Subcutaneous abdominal adipose tissue (tissue), 5 donors: ENCODE measurements at regions not wholly inside any gene's neighbourhood (a gene's known extent, or its start where the extent isn't known, plus 50 kb on each side); places are given as distances from the start of the nearest gene placed in this dataset.

ENCODE experiments used
- H3K27ac ChIP-seq: one replicate; pipeline ENCODE4 v1.7.0; 2013; ENCODE audit warnings: low read depth, mild to moderate bottlenecking, inconsistent platforms, low read length, moderate library complexity
- H3K27me3 ChIP-seq, 5 donors: one replicate each; pipeline ENCODE4 v1.7.0; 2013; ENCODE audit warnings: low read length in 5 of 5, inconsistent platforms in 1 of 5; ENCODE audit not compliant: control insufficient read depth in 5 of 5, insufficient read depth in 4 of 5
- H3K36me3 ChIP-seq, 5 donors: one replicate each; pipeline ENCODE4 v1.7.0; 2013; ENCODE audit warnings: low read length in 5 of 5; ENCODE audit not compliant: control insufficient read depth in 5 of 5, insufficient read depth in 5 of 5
- H3K4me1 ChIP-seq, 5 donors: one replicate each; pipeline ENCODE4 v1.7.0; 2013; ENCODE audit warnings: low read length in 5 of 5, mild to moderate bottlenecking in 3 of 5, moderate library complexity in 1 of 5; ENCODE audit not compliant: control insufficient read depth in 5 of 5, insufficient read depth in 5 of 5
- H3K4me3 ChIP-seq, 5 donors: one replicate each; pipeline ENCODE4 v1.7.0; 2013; ENCODE audit warnings: low read length in 5 of 5, low read depth in 1 of 5
- H3K9ac ChIP-seq, 5 donors: one replicate each; pipeline ENCODE4 v1.7.0; 2013; ENCODE audit warnings: low read length in 5 of 5, mild to moderate bottlenecking in 4 of 5, moderate library complexity in 3 of 5
- H3K9me3 ChIP-seq, 5 donors: one replicate each; pipeline ENCODE4 v1.7.0; 2013; ENCODE audit warnings: low read length in 5 of 5; ENCODE audit not compliant: control insufficient read depth in 5 of 5
- donor health status: healthy.
- donor health status: healthy.
- donor health status: healthy.
- donor health status: healthy.
- donor health status: healthy.

GRCh38 chr1:172814428-172814827 is 155.5 kb downstream of the FASLG start:
- no peak overlapping the region for H3K4me3 ChIP-seq
- H3K27ac ChIP-seq, result no peak overlapping the region
- H3K27me3 ChIP-seq, result no peaks in the 10 kb centered on the region
- H3K9ac ChIP-seq, result no peak overlapping the region
- H3K4me1 ChIP-seq, result peaks cover 0 to 16% (median 13%) of the 10 kb centered on the region in 5 donors
- no peaks in the 10 kb centered on the region for H3K9me3 ChIP-seq
- no peaks in the 10 kb centered on the region for H3K36me3 ChIP-seq

DNA sequence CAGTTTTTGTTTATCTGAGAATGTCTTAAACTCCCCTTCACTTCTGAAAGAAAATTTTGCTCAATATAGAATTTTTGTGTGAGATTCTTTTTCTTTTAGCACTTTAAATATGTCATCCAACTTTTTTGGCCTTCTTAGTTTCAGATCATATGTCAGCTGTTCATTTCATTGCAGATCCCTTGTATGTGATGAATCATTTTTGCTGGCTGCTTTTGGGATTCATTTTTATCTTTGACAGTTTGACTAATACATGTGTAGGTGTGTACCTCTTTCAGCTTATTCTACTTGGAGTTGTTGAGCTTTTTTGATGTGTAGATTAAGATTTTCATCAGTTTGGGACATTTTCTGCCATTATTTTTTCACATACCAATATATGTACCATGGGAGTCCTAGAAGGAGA is 156.8 kb downstream of the FASLG start:
- no peak overlapping the region for H3K27ac ChIP-seq
- H3K4me3 ChIP-seq, result no peak overlapping the region

GRCh38 chr1:172818841-172819527 is 160.1 kb downstream of the FASLG start:
- Histone ChIP-seq H3K9me3 (no peaks in the 10 kb centered on the region), H3K27me3 (no peaks in the 10 kb centered on the region), H3K27ac (no peak overlapping the region), H3K36me3 (no peaks in the 10 kb centered on the region), H3K9ac (no peak overlapping the region), H3K4me1 (peaks cover 0 to 32% (median 20%) of the 10 kb centered on the region in 5 donors), H3K4me3 (no peak overlapping the region)

More for the DNA sequence above, 156.8 kb downstream of the FASLG start:
- Histone ChIP-seq H3K27me3 (no peaks in the 10 kb centered on the region), H3K9me3 (no peaks in the 10 kb centered on the region), H3K36me3 (no peaks in the 10 kb centered on the region), H3K9ac (no peak overlapping the region), H3K4me1 (peaks cover 0 to 17% (median 13%) of the 10 kb centered on the region in 5 donors)

DNA sequence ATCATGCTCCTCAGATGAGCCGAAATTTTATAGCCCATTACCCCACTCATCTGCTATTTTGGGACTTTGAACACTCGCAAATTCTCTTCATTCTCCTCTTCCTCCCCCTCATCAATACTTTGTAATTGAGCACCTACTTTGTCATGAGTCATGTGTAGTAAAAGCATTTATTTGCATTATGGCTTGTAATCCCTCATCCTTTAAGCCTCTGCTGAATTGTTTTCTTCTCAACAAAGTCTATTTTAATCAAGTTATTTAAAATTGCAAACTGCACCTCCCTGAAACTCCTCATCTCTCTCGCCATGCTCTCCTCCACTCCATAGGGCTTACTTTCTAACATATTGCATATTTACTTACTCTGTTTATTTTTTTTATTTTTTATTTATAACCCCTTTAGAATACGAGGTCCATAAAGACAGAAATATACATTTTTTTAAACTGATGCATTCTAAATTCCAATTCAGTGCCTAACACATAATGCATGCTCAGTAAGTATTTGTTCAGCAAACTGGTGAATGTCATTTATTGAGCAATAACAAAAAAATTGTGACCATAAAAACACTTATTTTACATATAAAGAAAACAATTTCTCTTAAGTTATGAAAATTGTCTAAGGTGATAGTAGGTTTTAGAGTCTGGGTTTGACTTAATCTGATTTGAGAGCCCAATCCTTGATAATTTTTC is 161.7 kb downstream of the FASLG start:
- Histone ChIP-seq H3K27ac (no peak overlapping the region), H3K36me3 (no peaks in the 10 kb centered on the region), H3K27me3 (no peaks in the 10 kb centered on the region)

GRCh38 chr1:172821609-172822274 is 162.8 kb downstream of the FASLG start:
- Histone ChIP-seq H3K4me1 (peaks cover 0 to 41% (median 29%) of the 10 kb centered on the region in 5 donors), H3K27me3 (no peaks in the 10 kb centered on the region)

More for the DNA sequence above, 161.7 kb downstream of the FASLG start:
- no peak overlapping the region for H3K4me3 ChIP-seq
- no peak overlapping the region for H3K9ac ChIP-seq
- H3K9me3 ChIP-seq, result no peaks in the 10 kb centered on the region
- H3K4me1 ChIP-seq, result peaks cover 0 to 35% (median 23%) of the 10 kb centered on the region in 5 donors

DNA sequence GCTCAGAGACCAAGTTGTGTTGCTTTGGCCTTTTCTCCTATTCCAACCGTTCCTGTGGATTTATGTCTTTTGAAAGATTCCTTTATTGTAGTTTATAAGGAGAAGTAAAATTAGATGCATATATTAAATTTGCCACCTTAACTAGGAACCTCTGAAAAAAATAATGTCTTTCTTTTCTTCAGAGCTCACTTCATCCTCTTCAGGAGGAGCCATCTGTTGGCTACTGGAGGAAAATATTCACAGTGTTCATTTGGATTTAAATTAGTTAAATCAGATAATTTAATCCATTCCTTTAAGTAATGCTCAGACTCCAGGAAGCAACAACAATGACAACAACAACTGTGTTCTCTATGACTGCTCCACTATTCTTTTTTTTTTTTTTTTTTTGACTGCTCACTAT is 164.0 kb downstream of the FASLG start:
- no peak overlapping the region for H3K27ac ChIP-seq
- H3K9ac ChIP-seq, result no peak overlapping the region
- H3K9me3 ChIP-seq, result no peaks in the 10 kb centered on the region
- peaks cover 0 to 42% (median 33%) of the 10 kb centered on the region in 5 donors for H3K4me1 ChIP-seq
- H3K27me3 ChIP-seq, result no peaks in the 10 kb centered on the region
- no peak overlapping the region for H3K4me3 ChIP-seq
- no peaks in the 10 kb centered on the region for H3K36me3 ChIP-seq

More at GRCh38 chr1:172821609-172822274, 162.8 kb downstream of the FASLG start:
- H3K27ac ChIP-seq, result no peak overlapping the region
- no peak overlapping the region for H3K4me3 ChIP-seq
- H3K9me3 ChIP-seq, result no peaks in the 10 kb centered on the region
- H3K9ac ChIP-seq, result no peak overlapping the region
- no peaks in the 10 kb centered on the region for H3K36me3 ChIP-seq

GRCh38 chr1:172823534-172823933 is 164.6 kb downstream of the FASLG start:
- Histone ChIP-seq H3K27me3 (no peaks in the 10 kb centered on the region), H3K9ac (no peak overlapping the region), H3K27ac (no peak overlapping the region), H3K4me3 (no peak overlapping the region), H3K9me3 (no peaks in the 10 kb centered on the region), H3K36me3 (no peaks in the 10 kb centered on the region), H3K4me1 (peaks cover 0 to 35% (median 28%) of the 10 kb centered on the region in 5 donors)

GRCh38 chr1:172824209-172824608 is 165.3 kb downstream of the FASLG start:
- Histone ChIP-seq H3K4me3 (no peak overlapping the region), H3K9me3 (no peaks in the 10 kb centered on the region), H3K9ac (no peak overlapping the region), H3K27ac (no peak overlapping the region), H3K27me3 (no peaks in the 10 kb centered on the region), H3K4me1 (peaks cover 0 to 28% (median 22%) of the 10 kb centered on the region in 5 donors), H3K36me3 (no peaks in the 10 kb centered on the region)

GRCh38 chr1:172826096-172826741 is 167.3 kb downstream of the FASLG start:
- H3K9me3 ChIP-seq, result no peaks in the 10 kb centered on the region
- H3K9ac ChIP-seq, result peak overlapping the region in 2 of 5 donors; percentile 38 to 39
- peak overlapping the region in 4 of 5 donors; percentile 27 to 57 (median 53) for H3K4me3 ChIP-seq
- no peaks in the 10 kb centered on the region for H3K27me3 ChIP-seq
- H3K27ac ChIP-seq, result peak overlapping the region; percentile 63
- peaks cover 0 to 22% (median 18%) of the 10 kb centered on the region in 5 donors for H3K4me1 ChIP-seq
- no peaks in the 10 kb centered on the region for H3K36me3 ChIP-seq
